ENCODE measurements at regions not wholly inside any gene's neighbourhood (a gene's known extent, or its start where the extent isn't known, plus 50 kb on each side); places are given as distances from the start of the nearest gene placed in this dataset.

GRCh38 chr17:36863676-36864612 is 73.3 kb upstream of the LHX1 start:
- DNase-seq (ENCODE audit: low read depth) = no peak

DNA sequence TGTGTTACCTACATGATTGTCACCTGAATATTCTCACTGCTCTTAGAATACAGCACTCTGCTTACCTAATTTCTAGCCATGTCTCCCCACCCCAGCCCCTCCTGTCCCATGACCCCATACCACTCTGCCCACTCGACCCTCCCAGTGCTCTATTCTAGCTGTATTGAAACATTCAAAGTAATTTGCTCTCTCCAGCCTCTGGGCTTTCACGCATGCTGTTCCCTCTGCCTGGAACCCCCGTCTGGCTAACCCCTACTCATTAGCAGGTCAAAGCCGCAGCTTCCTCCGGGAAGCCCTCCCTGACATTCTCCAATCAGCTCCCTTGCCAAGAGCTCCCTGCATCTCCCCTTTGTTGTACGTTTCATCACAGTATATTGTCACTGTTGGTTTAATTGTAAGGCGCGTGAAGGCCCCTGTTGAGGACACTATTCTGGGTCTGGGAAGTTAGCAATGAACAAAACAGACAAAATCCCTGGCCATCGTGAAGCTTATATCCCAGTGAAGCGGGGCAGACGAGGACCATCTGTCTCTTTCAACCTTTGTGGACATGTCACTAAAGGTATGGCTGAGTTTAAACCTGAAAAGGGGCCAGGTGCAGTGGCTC is 72.3 kb upstream of the LHX1 start:
- DNase-seq (ENCODE audit: low read depth) = no peak

DNA sequence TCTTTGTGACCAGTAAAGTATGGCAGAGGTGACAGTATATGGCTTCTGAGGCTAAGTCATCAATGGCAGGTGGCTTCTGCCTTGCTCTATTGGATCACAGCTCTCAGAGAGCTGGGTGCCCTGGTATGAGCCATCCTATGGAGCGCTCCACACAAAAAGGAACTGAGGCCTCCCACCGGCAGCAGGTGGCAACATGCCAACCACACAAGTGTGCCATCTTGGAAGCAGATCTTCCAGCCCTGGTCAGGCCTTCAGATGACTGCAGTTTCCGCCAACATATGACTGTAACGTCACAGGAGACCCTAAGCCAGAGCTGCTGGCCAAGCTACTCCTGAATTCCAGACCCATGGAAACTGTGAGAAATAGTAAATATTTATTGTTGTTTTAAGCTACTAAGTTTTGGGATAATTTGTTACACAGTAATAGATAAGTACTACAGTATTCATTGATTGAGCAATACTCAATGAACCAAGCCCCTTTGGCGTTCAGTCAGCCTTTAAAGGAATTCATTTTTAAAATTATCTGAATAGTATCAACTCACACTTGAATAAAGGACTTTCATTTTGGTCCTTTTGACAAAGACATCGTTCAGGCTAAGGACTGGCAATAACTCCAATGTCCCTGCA is 69.4 kb upstream of the LHX1 start:
- no peak for DNase-seq (ENCODE audit: low read depth)

DNA sequence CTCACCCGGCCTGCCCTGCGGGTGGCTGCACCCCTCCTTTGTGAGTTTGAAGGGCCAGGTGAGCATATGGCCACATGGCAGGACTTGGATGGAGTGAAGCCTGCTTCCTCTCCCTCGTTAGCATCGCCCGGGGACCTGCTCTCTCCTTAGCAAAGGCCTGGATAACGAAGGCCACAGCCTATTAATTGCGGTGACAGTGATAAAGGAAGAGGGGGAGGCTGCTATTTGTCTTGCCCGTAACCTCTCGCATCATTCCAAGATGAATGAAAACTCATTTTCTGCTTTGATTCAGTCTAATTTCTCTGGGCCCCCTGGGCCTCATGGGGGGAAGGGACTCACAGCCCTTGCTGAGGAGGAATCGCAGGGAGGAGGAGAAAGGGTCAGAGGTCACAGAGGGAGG is 68.5 kb upstream of the LHX1 start:
- no peak for DNase-seq (ENCODE audit: low read depth)

DNA sequence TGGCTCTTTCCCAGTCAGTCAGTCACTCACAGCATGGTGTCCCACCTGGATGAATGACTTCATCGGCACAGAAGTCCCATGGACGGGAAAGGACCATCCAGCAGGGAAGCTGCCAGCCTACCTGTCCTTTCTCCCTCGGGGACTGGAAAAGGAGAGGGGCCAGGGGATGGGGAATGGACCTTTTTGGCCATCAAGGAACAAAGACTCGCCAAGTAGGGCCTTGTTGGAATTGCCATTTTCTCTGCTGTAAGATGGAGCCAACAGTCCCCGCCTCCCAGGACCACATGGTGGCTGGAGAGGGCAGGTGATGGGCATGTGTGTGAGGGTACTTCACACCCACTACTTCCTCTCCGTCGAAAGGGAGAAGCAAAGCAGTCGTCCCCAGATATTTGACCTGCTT is 67.8 kb upstream of the LHX1 start:
- no peak for DNase-seq (ENCODE audit: low read depth)

GRCh38 chr17:36869856-36870719 is 67.2 kb upstream of the LHX1 start:
- DNase-seq (ENCODE audit: low read depth) = no peak

DNA sequence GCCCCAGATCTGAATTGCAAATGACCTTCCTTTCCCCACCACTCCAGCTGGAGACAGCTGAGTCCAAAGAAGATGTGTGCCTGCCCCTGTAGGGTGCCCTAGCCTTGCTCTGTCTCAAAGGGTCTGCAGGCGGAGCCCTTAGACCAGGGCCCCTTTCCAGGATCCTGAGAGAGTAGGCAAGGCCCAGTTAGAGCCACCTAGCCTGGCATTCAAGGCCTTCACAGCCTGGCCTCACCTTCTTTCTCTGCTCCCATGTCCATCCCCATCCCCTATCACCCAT is 66.6 kb upstream of the LHX1 start:
- no peak for DNase-seq (ENCODE audit: low read depth)

- DNase-seq (ENCODE audit: low read depth) = no peak
These were observed 61.5 kb upstream of the LHX1 start for GRCh38 chr17:36875698-36876293.

DNA sequence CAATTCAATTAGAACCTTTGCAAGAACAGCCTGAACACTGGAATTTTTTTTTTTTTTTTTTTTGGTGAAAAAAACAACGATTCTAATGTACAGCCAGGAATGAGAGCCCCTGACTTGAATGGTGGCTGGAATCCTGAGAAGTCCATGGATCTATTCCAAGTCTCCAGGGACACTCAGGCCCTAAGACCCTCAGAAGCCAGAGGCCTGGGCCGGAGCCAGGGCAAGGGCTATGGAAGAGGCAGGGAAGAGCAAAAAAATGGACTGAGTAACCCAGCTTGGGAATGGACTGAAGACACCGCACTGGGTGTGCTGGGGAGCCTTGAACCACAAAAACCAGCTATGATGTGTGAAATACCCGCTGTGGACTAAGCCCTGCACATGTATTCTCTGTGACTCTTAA is 60.3 kb upstream of the LHX1 start:
- DNase-seq (ENCODE audit: low read depth) = peak; percentile 33

GRCh38 chr17:36877771-36878170 is 59.5 kb upstream of the LHX1 start:
- no peak for DNase-seq (ENCODE audit: low read depth)

DNA sequence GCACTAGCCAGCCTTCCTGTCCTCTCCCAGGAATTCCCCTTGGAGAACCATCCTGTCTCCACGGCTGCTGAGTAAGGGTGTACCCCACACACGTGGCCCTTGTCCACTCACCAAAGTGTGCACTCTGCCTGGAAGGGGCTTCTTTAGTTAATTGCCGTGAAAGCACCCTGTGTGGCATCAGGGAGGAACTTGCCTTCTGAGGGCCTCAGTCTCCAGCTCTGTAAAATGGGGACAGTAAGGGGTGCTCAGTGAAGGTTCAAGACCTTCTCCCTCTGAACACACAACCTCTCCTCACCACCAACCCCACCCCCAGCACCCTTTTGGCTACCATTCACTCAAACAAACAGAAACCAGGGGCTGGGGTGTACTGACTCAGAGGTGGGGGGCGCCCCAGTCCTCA is 59.1 kb upstream of the LHX1 start:
- no peak for DNase-seq (ENCODE audit: low read depth)

DNA sequence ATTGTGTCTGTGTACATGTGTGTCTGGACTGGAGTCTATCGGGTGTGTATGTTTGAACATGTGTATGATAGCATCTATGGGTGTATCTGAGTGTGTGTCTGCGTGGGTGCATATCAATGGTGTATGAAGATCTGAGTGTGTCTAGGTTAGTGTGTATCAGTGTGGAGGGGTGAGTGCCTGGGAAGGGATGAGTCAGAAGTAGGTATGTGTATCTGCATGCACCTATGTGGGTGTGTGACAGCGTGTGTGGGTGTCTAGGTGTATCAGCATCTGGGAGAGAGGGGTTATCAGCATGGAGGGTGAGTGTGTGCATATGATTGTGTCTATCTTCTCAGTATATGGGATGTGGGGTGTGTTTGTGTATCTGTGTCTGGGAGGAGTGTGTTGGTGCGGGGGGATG is 58.2 kb upstream of the LHX1 start:
- DNase-seq (ENCODE audit: low read depth) = no peak

DNA sequence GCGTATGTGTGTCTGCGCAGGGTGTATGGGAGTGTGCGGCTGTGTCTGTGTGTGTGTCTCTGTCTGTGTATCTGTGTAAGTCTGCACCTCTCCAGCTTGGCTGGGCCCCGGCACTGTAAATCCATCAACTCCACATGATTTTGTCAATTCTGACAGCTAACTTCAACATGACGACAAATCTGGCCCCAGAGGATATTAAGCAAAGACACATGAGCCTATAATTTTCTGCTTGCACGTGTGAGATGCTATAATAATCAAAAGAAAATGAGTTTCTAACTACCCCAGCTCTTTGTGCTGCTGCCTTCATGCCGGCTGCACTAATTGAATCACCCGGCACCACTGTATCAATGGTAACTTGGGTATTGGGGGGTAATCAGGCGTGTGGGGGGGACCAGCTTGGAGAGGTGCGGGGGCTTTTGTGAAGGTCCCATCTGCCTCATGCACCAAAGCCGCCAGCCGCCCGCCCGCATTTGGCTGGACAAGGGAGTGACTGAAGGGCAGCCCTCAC is 57.6 kb upstream of the LHX1 start:
- DNase-seq (ENCODE audit: low read depth) = no peak

- no peak for DNase-seq (ENCODE audit: low read depth)
These were observed 56.9 kb upstream of the LHX1 start for GRCh38 chr17:36880268-36880905.

DNA sequence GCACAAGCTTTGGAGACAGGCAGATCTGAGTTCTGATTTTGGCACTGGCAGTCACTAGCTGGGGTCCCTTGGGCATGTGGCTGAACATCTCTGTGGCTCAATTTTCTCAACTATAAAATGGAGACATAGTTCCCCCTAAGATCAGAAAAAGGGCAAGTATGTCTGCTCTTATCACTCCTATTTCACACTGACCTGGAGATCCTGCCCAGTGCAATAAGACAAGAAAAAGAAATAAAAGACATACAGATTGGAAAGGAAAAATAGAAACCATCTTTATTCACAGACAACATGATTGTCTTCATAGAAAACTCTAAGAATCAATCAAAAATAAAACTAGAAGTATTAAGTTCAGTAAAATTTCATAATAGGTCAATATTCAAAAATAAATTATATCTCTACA is 56.0 kb upstream of the LHX1 start:
- no peak for DNase-seq (ENCODE audit: low read depth)

GRCh38 chr17:36884495-36885152 is 52.7 kb upstream of the LHX1 start:
- no peak for DNase-seq (ENCODE audit: low read depth)

DNA sequence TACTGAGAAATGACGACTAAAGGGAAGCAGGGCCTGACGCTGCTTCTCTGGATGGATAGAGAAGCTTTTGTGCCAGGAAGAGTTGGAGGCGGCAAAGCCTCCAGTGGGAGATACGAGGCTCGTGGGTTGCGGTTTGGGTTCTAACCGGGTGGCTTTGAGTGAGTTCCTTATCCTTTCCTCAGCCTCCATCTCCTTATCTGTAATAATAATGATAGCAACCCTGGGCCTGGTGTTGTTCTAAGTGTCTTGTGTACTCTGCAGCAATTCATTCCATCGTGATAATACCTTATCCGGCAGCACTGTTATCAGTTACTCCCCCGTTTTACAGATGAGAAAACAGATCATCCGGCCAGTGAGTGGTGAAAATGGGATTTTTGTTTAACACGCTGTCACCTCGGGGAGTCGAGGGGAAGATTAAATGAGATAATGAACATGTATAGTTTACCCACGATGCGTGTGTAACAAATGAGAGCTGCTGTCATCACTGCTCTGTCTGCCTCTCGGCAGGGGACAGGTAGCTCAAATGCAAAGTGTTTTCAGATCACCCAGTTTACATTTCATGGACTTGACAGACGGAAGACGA is 52.0 kb upstream of the LHX1 start:
- DNase-seq (ENCODE audit: low read depth) = no peak

DNA sequence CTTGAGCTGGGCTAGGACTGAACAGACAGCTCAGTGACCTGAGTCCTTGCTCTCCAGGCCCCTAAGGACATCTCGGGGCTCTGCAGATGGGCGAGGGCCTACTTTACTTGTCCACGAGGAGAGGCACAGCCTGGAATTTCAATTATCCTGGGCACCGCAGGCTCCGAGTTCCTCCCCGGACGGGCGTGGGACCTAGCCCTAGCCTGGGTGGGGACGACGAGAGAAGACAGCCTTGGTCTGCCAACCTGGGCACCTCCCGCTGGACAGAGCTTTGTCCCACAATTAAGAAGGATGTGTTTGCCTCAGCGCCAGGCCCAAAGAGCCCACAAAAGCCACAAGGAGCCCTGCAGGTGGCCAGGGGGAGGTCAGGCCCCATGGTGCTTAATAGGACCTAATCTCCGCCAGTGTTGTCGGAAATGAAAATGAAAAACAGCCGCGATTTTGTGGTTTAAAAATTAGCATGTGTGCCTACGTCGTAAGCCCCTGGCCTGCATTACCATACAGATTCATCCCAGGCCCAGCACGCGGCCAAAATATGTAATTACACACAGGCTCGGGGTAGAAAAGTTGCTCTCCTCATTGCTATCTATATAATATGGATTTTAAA is 51.4 kb upstream of the LHX1 start:
- peak; percentile 22 for DNase-seq (ENCODE audit: low read depth)
